Ovary (tissue), 7 donors: ENCODE measurements at regions not wholly inside any gene's neighbourhood (a gene's known extent, or its start where the extent isn't known, plus 50 kb on each side); places are given as distances from the start of the nearest gene placed in this dataset.

Experiments
- DNase-seq, 5 donors: peaks; one replicate each; pipeline ENCODE4 v3.0.0-alpha.2; 2019 to 2020
- H3K27ac ChIP-seq, 2 donors: fragments of 200-600 bp; one replicate each; pipeline versions ENCODE4 v1.5.1 to v1.8.0; 2019 to 2022
- H3K27me3 ChIP-seq: fragments of 200-600 bp; one replicate; pipeline ENCODE4 v1.8.0; 2022
- H3K36me3 ChIP-seq: fragments of 200-600 bp; sonication (generic); one replicate; pipeline ENCODE4 v1.5.1; 2019
- H3K4me1 ChIP-seq: one replicate; pipeline ENCODE4 v1.8.1; 2013; ENCODE audit warnings: mild to moderate bottlenecking, moderate library complexity; ENCODE audit not compliant: insufficient read depth
- H3K4me3 ChIP-seq: fragments of 200-600 bp; sonication (generic); one replicate; pipeline ENCODE4 v1.5.1; 2017
- H3K9me3 ChIP-seq, 2 donors: fragments of 200-600 bp in 1 of 2; sonication (generic) in 1 of 2; one replicate each; pipeline versions ENCODE4 v1.5.1 to v1.8.1; 2013 to 2019; ENCODE audit warnings: mild to moderate bottlenecking in 1 of 2, moderate library complexity in 1 of 2
- EP300 ChIP-seq: sonication (generic); formaldehyde crosslinking; IDR thresholded peaks from one replicate; pipeline ENCODE4 v1.6.1; 2017; ENCODE audit warnings: antibody characterized with exemption
- POLR2A ChIP-seq: fragments of 450-650 bp; IDR thresholded peaks from one replicate; pipeline ENCODE4 v1.6.1; 2017; ENCODE audit warnings: antibody characterized with exemption, mild to moderate bottlenecking, moderate library complexity
- WGBS, 3 donors: extraction: QIAGEN DNeasy Blood & Tissue Kit in 1 of 3; methylation state at CpG; one replicate each; pipeline versions ENCODE4 v1.1.5 to v1.1.7; 2013 to 2017; 5-methylcytosine and 5-hydroxymethylcytosine counted together
- intact Hi-C, 4 donors: fragments of 100-400 bp; cut with DNase I; formaldehyde crosslinking; loops; one replicate each; pipeline versions ENCODE4 v1.11.0 to v1.15.1; 2022 to 2023
- TF ChIP-seq, protein P1 (sequence below), 3 donors: fragments of 450-650 bp in 2 of 3; fragments of 200-600 bp in 1 of 3; IDR thresholded peaks; one replicate each; pipeline versions ENCODE4 v1.5.1 to v1.8.0; 2016 to 2022; ENCODE audit warnings: antibody characterized with exemption in 3 of 3, mild to moderate bottlenecking in 1 of 3
- donor health status: DM: no; HTN: no; CAD: no; lungs with moderate emphysema.
- donor health status: DM: no; HTN: no; CAD: no.
- donor health status: Bipolar disorder and iron deficiency.
- donor health status: DM: no; HTN: no; CAD: no.
- donor health status: DM: yes; HTN: yes; CAD: no.

- TF ChIP-seq, protein P1, sequence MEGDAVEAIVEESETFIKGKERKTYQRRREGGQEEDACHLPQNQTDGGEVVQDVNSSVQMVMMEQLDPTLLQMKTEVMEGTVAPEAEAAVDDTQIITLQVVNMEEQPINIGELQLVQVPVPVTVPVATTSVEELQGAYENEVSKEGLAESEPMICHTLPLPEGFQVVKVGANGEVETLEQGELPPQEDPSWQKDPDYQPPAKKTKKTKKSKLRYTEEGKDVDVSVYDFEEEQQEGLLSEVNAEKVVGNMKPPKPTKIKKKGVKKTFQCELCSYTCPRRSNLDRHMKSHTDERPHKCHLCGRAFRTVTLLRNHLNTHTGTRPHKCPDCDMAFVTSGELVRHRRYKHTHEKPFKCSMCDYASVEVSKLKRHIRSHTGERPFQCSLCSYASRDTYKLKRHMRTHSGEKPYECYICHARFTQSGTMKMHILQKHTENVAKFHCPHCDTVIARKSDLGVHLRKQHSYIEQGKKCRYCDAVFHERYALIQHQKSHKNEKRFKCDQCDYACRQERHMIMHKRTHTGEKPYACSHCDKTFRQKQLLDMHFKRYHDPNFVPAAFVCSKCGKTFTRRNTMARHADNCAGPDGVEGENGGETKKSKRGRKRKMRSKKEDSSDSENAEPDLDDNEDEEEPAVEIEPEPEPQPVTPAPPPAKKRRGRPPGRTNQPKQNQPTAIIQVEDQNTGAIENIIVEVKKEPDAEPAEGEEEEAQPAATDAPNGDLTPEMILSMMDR (IDR thresholded peaks at IDR 0.05) = no peak
- no peak for TF ChIP-seq EP300
- TF ChIP-seq POLR2A = no peak
- H3K27me3 ChIP-seq = no peaks in the 10 kb centered on the region
These were observed 285.7 kb upstream of the ZP4 start for GRCh38 chr1:238176441-238176840.

GRCh38 chr1:238171985-238172384 lies 281.3 kb upstream of the ZP4 start:
- no peaks in the 10 kb centered on the region for H3K36me3 ChIP-seq
- WGBS, 3 donors = 7 to 9% (median 9%) methylated on average over 2 of the region's 2 CpGs
- H3K27me3 ChIP-seq = no peaks in the 10 kb centered on the region
- no peaks in the 10 kb centered on the region for H3K9me3 ChIP-seq
- no peak for TF ChIP-seq POLR2A
- TF ChIP-seq, protein P1 (IDR thresholded peaks at IDR 0.05) = no peak
- TF ChIP-seq EP300 = no peak
- no peak for DNase-seq
- intact Hi-C loops = no loop called here
- H3K27ac ChIP-seq = no peak overlapping the region
- no peak overlapping the region for H3K4me3 ChIP-seq
- no peaks in the 10 kb centered on the region for H3K4me1 ChIP-seq

More at GRCh38 chr1:238176441-238176840, 285.7 kb upstream of the ZP4 start:
- no peaks in the 10 kb centered on the region for H3K36me3 ChIP-seq
- no peak for DNase-seq
- H3K4me1 ChIP-seq = no peaks in the 10 kb centered on the region
- H3K9me3 ChIP-seq = no peaks in the 10 kb centered on the region
- 90 to 95% (median 91%) methylated on average over 2 of the region's 2 CpGs for WGBS, 3 donors
- no peak overlapping the region for H3K27ac ChIP-seq
- H3K4me3 ChIP-seq = no peak overlapping the region
- intact Hi-C loops = no loop called here

DNA sequence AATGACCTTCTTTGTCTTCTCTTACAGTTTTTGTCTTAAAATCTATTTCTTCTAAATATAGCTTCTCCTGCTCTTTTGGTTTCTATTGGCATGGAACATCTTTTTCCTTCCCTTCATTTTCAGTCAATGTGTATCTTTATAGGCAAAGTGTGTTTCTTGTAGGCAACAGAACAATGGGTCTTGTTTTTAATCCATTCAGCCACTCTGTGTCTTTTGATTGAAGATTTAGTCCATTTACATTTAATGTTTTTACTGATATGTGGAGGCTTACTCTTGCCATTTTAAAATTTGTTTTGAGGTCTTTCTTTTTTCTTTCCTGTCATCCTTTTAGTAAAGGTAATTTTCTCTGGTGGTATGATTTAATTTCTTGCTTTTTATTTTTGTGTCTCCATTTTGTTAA lies 271.2 kb upstream of the ZP4 start:
- Histone ChIP-seq H3K4me3 (no peak overlapping the region), H3K36me3 (no peaks in the 10 kb centered on the region), H3K27ac (no peak overlapping the region), H3K9me3 (no peaks in the 10 kb centered on the region), H3K4me1 (no peaks in the 10 kb centered on the region), H3K27me3 (no peaks in the 10 kb centered on the region)
- intact Hi-C loops = no loop called here
- DNase-seq = no peak
- TF ChIP-seq, protein P1 (IDR thresholded peaks at IDR 0.05) = no peak
- TF ChIP-seq EP300 (no peak), POLR2A (no peak)

DNA sequence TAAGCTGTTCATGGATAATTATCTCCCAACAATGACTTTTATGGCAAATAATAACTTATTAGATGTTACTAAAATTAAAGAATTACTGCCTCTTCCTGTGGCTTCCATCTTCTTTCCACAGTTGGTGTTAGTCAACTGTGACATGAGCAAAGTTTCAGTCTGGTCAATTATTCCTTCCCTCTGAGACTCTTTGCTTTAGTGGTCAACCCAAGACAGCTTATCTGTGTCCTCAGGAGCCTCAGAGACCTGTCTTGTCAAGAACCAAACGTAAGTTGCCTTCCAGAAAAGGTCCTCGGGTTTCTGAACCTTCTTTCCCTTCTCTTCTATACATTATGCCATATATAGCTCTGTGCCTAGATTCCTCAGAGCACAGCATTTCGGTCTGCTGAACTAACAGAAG lies 263.2 kb upstream of the ZP4 start:
- no peaks in the 10 kb centered on the region for H3K36me3 ChIP-seq
- H3K27me3 ChIP-seq = no peaks in the 10 kb centered on the region
- no peak overlapping the region for H3K27ac ChIP-seq
- no peak overlapping the region for H3K4me3 ChIP-seq
- intact Hi-C loops = no loop called here
- 75 to 81% (median 81%) methylated on average over 3 of the region's 3 CpGs for WGBS, 3 donors
- no peaks in the 10 kb centered on the region for H3K4me1 ChIP-seq
- TF ChIP-seq, protein P1 (IDR thresholded peaks at IDR 0.05) = no peak
- TF ChIP-seq EP300 (no peak), POLR2A (no peak)
- no peak for DNase-seq
- no peaks in the 10 kb centered on the region for H3K9me3 ChIP-seq

DNA sequence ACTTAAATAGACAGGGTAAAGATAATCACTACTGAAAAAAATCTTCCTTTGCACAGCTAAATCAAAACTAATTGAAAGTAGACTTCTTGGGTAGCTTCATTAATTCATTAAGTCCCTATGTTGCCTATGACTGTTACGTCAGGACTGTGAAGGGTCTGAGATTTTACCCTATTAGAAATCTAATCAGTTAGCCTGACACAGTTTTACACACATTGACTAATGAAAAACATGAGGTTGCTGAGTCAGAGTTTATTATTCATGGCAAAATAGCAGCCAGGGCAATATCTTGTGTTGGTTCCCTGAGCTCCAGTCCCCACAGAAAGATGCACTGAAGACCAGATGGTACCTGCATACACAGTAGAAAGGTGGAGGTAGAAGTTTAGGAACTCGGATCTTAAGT lies 262.5 kb upstream of the ZP4 start:
- DNase-seq = no peak
- Histone ChIP-seq H3K36me3 (no peaks in the 10 kb centered on the region), H3K4me1 (no peaks in the 10 kb centered on the region), H3K27me3 (no peaks in the 10 kb centered on the region), H3K9me3 (no peaks in the 10 kb centered on the region), H3K4me3 (no peak overlapping the region), H3K27ac (no peak overlapping the region)
- TF ChIP-seq POLR2A (no peak), EP300 (no peak)
- TF ChIP-seq, protein P1 (IDR thresholded peaks at IDR 0.05) = no peak
- WGBS, 3 donors = 73 to 88% (median 87%) methylated on average over 2 of the region's 2 CpGs
- intact Hi-C loops = no loop called here
